Mucosa of rectum (tissue), 2 donors: ENCODE measurements at regions not wholly inside any gene's neighbourhood (a gene's known extent, or its start where the extent isn't known, plus 50 kb on each side); places are given as distances from the start of the nearest gene placed in this dataset.

Source experiments
- H3K27ac ChIP-seq, 2 donors: one replicate each; pipeline ENCODE4 v1.7.0; 2013; ENCODE audit warnings: inconsistent platforms in 2 of 2, low read depth in 2 of 2, low read length in 2 of 2
- H3K27me3 ChIP-seq, 2 donors: one replicate each; pipeline ENCODE4 v1.7.0; 2013; ENCODE audit warnings: low read length in 2 of 2; ENCODE audit not compliant: control insufficient read depth in 2 of 2, insufficient read depth in 2 of 2
- H3K36me3 ChIP-seq, 2 donors: one replicate each; pipeline ENCODE4 v1.7.0; 2013; ENCODE audit warnings: low read length in 2 of 2; ENCODE audit not compliant: control insufficient read depth in 2 of 2, insufficient read depth in 2 of 2
- H3K4me1 ChIP-seq, 2 donors: one replicate each; pipeline ENCODE4 v1.7.0; 2013; ENCODE audit warnings: low read length in 2 of 2, mild to moderate bottlenecking in 1 of 2; ENCODE audit not compliant: control insufficient read depth in 2 of 2, insufficient read depth in 2 of 2
- H3K4me3 ChIP-seq, 2 donors: one replicate each; pipeline ENCODE4 v1.7.0; 2013; ENCODE audit warnings: low read length in 2 of 2
- H3K9ac ChIP-seq, 2 donors: one replicate each; pipeline ENCODE4 v1.7.0; 2013; ENCODE audit warnings: low read length in 2 of 2, low read depth in 1 of 2, mild to moderate bottlenecking in 1 of 2
- H3K9me3 ChIP-seq, 2 donors: one replicate each; pipeline ENCODE4 v1.7.0; 2013; ENCODE audit warnings: low read length in 2 of 2; ENCODE audit not compliant: control insufficient read depth in 2 of 2
- donor health status: healthy.
- donor health status: Normal muscosa, but diverticular disease.

GRCh38 chr2:18253686-18254197 is 306.7 kb downstream of the RDH14 start:
- Histone ChIP-seq H3K9me3 (no peaks in the 10 kb centered on the region), H3K36me3 (no peaks in the 10 kb centered on the region), H3K4me1 (no peaks in the 10 kb centered on the region), H3K27ac (no peak overlapping the region), H3K4me3 (no peak overlapping the region), H3K27me3 (no peaks in the 10 kb centered on the region), H3K9ac (no peak overlapping the region)

GRCh38 chr2:18251486-18251885 is 309.0 kb downstream of the RDH14 start:
- Histone ChIP-seq H3K27ac (no peak overlapping the region), H3K9me3 (no peaks in the 10 kb centered on the region), H3K9ac (no peak overlapping the region), H3K4me1 (no peaks in the 10 kb centered on the region), H3K4me3 (no peak overlapping the region), H3K36me3 (no peaks in the 10 kb centered on the region), H3K27me3 (no peaks in the 10 kb centered on the region)

- no peaks in the 10 kb centered on the region for H3K36me3 ChIP-seq
- H3K9ac ChIP-seq = no peak overlapping the region
- H3K27me3 ChIP-seq = no peaks in the 10 kb centered on the region
- no peaks in the 10 kb centered on the region for H3K9me3 ChIP-seq
- H3K4me1 ChIP-seq = no peaks in the 10 kb centered on the region
- no peak overlapping the region for H3K4me3 ChIP-seq
- no peak overlapping the region for H3K27ac ChIP-seq
Measured at GRCh38 chr2:18247282-18248110, 313.0 kb downstream of the RDH14 start.

GRCh38 chr2:18245375-18245774 is 315.1 kb downstream of the RDH14 start:
- Histone ChIP-seq H3K4me1 (no peaks in the 10 kb centered on the region), H3K9ac (no peak overlapping the region), H3K36me3 (no peaks in the 10 kb centered on the region), H3K27ac (no peak overlapping the region), H3K4me3 (no peak overlapping the region), H3K27me3 (no peaks in the 10 kb centered on the region), H3K9me3 (no peaks in the 10 kb centered on the region)

- no peaks in the 10 kb centered on the region for H3K36me3 ChIP-seq
- H3K27ac ChIP-seq = no peak overlapping the region
- H3K9ac ChIP-seq = no peak overlapping the region
- H3K9me3 ChIP-seq = no peaks in the 10 kb centered on the region
- H3K27me3 ChIP-seq = no peaks in the 10 kb centered on the region
- no peaks in the 10 kb centered on the region for H3K4me1 ChIP-seq
- no peak overlapping the region for H3K4me3 ChIP-seq
Measured at GRCh38 chr2:18244845-18245244, 315.6 kb downstream of the RDH14 start.

GRCh38 chr2:18243816-18244215 is 316.6 kb downstream of the RDH14 start:
- Histone ChIP-seq H3K9me3 (no peaks in the 10 kb centered on the region), H3K27me3 (no peaks in the 10 kb centered on the region), H3K4me1 (no peaks in the 10 kb centered on the region), H3K36me3 (no peaks in the 10 kb centered on the region), H3K4me3 (no peak overlapping the region), H3K9ac (no peak overlapping the region), H3K27ac (no peak overlapping the region)

GRCh38 chr2:18242716-18243115 is 317.7 kb downstream of the RDH14 start:
- Histone ChIP-seq H3K4me1 (no peaks in the 10 kb centered on the region), H3K36me3 (no peaks in the 10 kb centered on the region), H3K27me3 (no peaks in the 10 kb centered on the region), H3K4me3 (no peak overlapping the region), H3K27ac (no peak overlapping the region), H3K9me3 (no peaks in the 10 kb centered on the region), H3K9ac (no peak overlapping the region)

- H3K9ac ChIP-seq = no peak overlapping the region
- H3K27me3 ChIP-seq = no peaks in the 10 kb centered on the region
- H3K4me3 ChIP-seq = no peak overlapping the region
- H3K9me3 ChIP-seq = no peaks in the 10 kb centered on the region
- H3K36me3 ChIP-seq = no peaks in the 10 kb centered on the region
- H3K27ac ChIP-seq = no peak overlapping the region
- H3K4me1 ChIP-seq = no peaks in the 10 kb centered on the region
Measured at GRCh38 chr2:18238209-18238608, 322.2 kb downstream of the RDH14 start.

GRCh38 chr2:18237298-18237697 is 323.2 kb downstream of the RDH14 start:
- Histone ChIP-seq H3K9ac (no peak overlapping the region), H3K4me1 (no peaks in the 10 kb centered on the region), H3K27me3 (no peaks in the 10 kb centered on the region), H3K27ac (no peak overlapping the region), H3K4me3 (no peak overlapping the region), H3K9me3 (no peaks in the 10 kb centered on the region), H3K36me3 (no peaks in the 10 kb centered on the region)

GRCh38 chr2:18232731-18233438 is 327.6 kb downstream of the RDH14 start:
- H3K36me3 ChIP-seq = no peaks in the 10 kb centered on the region
- H3K27me3 ChIP-seq = no peaks in the 10 kb centered on the region
- H3K9ac ChIP-seq = no peak overlapping the region
- H3K4me3 ChIP-seq = no peak overlapping the region
- H3K27ac ChIP-seq = no peak overlapping the region
- no peaks in the 10 kb centered on the region for H3K9me3 ChIP-seq
- no peaks in the 10 kb centered on the region for H3K4me1 ChIP-seq
